Eye (tissue), 1 donor: ENCODE measurements at regions not wholly inside any gene's neighbourhood (a gene's known extent, or its start where the extent isn't known, plus 50 kb on each side); places are given as distances from the start of the nearest gene placed in this dataset.

Experiments used
- DNase-seq: peaks from one replicate; pipeline ENCODE4 v3.0.0-alpha.2; 2015

DNA sequence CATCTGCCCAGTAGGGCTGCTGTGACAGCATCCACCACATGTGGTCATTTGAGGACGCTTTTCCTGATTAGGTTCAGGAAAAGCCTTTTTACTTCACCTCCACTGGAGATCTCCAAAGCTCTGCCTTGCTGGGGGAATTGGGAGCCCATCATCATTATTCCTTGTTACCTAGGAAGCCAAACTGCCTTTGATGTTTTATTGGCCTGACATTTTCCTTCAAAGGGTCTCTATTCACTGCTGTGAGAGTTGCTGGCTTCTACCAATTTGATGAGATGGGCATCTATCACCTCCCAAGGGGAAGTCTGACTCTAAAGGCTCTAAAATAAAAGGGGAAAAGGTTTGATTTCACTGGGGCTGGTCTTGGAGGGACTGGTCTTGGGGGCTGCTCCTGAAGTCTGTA lies 678.6 kb downstream of the PTPRU start:
- no peak for DNase-seq

DNA sequence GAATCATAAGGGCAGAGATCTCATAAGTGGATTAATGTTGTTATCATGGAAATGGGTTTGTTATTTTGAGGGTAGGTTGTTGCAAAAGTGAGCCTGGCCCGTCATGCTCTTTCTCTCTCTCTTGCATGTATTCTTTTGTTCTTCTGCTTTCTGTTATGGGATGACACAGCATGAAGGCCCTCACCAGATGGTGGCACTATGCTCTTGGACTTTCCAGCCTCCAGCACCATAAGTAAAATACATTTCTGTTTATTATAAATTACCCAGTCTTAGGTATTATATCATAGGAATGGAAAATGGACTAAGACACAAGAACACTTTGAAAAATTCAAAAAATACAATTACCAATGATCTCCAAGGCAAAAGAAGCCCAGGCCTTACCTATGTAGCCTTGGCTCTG lies 676.1 kb downstream of the PTPRU start:
- DNase-seq: no peak

DNA sequence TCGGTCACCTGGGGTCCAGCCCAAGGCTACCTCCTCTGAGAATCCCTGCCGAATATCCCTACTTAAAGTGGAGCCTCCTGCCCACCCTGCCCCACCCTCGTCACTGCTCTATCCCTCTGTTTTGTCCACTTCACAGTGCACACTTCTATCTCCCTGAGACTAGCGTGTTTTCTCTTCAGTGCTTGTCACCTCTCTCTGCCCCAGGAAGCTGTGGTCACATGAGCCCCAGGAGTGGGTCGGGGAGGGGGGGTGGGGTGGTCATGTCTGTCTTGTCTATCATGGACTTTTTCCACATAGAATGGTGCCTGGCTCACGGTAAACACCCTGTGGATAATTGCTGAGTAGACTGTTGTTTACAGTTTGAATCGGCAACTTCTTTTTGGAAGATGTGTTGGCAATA lies 673.6 kb downstream of the PTPRU start:
- DNase-seq: no peak

DNA sequence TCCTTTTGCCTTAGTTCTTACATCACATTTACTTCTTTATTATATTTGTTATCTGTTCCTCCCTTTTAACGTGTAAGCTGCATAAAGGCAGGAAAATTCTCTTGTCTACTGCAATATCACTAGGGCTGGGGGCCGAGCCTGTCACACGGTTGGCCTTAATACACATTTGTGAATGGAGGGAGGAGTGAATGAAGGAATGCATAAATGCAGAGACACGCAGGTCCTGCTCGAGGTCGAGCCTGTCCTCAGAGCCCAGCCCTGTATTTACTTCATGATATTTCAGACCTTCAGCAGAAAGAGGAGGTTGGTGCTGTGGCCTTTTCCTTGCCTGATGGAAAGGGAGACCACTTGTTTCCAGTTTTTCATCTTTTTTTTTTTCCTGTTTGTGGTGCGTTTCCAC lies 671.3 kb downstream of the PTPRU start:
- DNase-seq: no peak

DNA sequence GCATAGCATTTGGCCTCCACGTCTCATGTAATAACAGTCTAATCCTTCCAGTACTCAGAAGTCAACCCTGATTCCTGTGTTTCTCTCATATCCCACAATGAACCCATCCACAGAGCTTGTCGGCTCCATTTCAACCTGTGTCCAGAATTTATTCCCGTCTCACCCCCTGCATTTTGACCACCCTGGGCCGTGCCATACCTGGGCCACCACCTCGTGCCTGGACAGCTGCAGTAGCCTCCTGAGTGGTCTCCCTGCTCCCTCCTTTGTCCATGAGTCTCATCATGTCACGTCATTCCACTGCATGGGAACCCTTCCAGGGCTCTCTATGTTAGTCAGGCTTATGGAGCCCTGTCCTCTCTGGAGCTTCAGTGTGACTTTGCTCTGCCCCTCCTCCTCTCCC lies 670.6 kb downstream of the PTPRU start:
- no peak for DNase-seq

DNA sequence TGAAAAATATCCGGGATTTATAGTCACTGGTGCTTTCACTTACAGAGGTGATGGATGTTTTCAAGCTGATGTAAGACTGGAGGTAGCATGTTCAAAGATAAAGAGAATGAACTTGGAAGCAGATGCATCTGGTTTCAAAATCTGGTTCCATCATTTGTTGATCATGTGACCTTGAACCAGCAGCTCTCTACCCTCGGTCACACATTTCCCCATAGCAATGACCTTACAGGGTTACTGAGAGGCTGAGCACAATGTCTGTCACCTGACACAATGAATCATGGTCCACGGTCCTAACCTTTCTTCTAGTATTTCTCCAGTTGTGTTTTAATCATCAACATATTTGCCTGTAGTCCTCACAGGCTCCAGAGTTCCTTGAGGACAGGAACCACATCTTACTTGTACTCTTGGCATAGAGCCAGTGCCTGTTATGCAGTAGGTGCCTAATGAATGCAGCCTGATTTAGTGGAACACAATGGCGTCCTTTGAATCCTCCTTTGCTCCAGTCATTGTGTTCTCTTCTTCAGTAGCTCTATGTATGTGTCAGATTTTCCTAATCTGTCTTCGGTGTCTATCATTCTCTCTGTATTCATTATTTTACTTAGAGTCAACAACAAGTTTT lies 667.3 kb downstream of the PTPRU start:
- no peak for DNase-seq

DNA sequence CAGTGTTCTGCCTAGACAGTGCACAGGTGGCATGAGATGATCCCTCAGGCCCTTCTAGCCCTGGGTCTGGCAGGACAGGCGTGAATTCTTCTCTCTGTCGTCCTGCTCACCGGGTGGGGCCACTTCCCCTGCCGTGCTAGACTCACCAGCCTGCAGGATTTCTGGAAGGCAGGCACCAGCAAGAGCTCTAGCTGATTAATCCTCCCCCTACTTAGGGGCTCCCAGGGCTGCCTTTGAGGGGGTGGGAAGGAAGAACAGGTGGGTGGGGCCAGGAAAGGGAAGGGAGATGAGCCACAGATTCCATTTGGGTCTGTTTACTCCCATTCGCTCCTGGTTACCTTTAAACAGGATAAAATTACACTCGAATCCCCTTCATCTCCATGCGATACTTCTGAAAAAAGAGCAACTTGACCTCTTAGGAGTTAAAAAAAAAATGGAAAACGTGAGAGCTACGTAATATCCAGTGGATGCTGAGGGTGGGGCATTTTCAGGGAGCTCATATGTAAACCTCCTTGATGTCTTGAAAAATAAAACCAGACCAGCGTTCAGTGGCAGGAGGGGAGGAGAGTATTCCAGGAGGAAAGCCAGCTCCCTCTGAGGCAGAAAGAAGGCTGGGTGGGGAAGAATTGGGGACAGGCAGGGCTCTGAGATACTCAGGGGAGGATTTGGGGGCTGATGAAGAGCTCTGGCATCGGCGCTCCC lies 665.5 kb downstream of the PTPRU start:
- no peak for DNase-seq

DNA sequence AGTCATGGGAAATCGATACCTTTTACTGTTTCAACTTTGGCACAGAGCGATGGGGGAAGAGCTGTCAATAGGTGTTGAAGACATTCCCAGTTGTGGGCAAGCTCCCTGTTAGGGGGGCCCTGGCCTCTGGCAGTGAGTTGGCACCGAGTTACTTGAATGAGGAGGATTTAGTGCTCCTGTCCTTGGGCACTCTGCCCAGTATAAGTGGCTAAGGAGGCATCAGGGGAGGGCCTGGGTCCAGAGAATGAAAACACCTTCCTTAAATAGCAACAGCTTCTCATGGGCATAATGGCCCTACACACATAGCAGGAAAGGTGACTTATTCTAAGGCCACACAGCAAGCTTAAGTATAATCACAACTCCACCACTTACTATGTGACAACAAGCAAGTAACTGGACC lies 664.4 kb downstream of the PTPRU start:
- DNase-seq: no peak

DNA sequence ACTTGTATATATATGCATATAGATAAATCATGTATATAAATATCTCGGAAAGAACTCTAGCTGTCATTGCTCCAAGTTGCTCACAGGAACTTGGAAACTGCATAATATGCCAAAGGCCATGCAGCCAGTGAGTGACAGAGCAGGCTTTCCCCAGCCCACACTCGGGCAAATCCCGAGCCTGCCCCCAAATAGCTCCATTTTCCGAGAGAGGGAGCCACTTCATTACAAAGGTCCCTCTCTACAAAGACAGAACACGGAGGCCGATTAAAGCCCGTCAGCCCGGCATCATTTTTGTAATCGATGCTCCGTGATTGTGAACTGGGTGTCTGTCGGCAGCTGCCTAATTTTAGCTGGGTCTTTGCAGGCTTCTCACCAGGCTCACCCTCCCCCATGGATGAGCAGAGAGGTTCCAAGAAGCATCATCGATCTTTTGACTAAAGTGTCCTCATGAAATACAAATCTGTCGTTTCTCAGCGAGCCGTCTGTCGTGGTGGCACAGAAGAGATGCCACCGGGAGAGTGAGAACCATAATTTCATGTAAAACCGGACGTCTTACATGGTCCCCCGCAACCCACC lies 663.9 kb downstream of the PTPRU start:
- no peak for DNase-seq

DNA sequence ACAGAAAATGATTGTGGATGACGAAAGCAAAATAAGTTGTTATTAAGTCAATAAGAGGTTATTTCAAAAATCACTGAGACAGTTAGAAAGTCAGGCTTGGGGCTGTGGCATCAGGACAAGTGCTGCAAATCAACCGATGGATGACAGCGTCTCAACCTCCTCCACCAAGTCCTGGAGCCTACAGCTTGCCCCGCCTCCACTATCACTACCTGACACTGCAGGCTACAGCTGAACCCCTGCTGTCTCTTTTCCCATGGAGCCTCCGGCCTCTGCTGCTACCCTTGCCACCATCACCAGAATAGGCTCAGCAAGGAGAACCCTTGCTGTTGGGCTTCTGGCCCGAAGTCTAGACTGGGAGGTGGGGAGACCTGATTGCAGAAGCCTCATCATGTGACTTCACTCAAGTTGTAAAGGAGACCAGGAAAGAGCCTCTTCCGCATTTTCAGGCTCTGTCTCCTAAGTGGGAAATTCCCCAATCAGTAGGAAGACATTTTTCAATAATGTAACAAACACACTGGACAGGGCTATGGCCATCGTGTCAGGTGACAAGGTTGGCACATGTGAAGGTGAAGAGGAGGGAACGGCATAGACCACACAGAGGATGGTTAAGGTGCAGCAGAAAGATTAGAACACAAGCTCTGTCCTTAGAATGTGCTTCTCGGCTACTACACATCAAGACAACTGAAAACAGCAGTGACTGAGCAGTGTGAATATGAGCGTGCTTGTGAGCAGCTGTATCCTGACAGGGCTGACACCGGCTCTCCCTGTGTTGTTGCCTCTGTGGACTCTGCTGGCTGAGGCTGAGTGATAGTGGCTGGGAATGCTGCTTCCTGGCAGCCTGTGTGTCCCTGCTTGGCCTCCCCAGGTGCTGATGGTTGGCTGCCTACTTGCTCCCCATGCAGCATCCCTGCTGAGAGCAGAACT lies 660.7 kb downstream of the PTPRU start:
- DNase-seq: peak; percentile 45

DNA sequence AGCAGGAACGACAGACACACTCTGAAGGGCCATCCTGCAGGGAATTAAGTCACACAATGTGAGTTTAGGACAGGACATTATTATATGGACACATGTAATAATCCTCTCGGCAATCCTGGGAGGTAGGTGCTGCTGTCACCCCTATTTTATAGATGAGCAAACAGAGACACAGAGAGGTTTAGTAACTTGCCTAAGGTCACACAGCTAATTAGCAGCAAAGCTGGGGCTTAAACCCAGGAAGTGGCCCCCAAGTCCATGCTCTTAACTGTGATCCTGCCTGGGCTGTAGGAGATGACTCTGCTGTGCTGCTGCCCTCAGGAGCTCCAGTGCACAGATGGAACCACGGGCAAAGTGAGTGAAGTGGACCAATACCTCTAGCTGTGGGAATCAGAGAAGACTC lies 660.0 kb downstream of the PTPRU start:
- no peak for DNase-seq

DNA sequence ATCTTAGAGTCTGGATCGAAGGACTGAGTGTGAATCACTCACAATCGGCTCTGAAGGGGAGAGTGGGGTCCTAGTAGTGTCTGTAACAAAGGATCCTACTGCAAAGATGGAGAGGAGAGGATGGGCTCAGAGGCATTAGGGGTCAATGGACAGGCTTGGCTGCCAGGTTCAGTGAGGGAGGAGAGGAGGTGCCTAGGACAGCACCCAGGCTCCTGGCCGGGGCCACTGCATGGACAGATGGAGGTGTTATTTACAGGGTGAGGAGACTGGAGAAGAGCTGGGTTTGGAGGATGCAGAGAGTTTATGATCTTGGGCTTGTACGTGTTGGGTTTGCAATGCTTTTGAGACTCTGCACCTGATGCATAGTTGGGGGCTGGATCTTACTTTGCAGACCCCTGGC lies 658.9 kb downstream of the PTPRU start:
- no peak for DNase-seq

DNA sequence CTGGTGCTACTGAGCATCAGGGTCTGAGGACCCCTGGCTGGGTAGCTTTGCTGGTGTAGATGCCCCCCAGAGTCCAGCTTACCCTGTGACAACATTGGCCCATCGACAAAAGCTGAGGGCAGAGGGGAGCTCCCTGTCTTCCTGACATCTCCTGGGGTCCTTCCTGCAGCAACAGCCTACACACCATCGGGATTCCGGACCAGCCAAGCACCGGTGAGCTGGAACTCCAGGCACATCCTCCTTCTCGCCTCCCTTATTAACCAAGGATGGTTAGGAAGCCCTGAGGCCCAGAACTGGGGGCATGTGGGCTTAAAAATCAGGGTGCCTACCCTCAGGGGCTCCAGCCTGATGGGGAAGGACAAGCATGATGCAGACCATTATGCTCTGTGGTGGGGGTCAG lies 658.0 kb downstream of the PTPRU start:
- DNase-seq: no peak

DNA sequence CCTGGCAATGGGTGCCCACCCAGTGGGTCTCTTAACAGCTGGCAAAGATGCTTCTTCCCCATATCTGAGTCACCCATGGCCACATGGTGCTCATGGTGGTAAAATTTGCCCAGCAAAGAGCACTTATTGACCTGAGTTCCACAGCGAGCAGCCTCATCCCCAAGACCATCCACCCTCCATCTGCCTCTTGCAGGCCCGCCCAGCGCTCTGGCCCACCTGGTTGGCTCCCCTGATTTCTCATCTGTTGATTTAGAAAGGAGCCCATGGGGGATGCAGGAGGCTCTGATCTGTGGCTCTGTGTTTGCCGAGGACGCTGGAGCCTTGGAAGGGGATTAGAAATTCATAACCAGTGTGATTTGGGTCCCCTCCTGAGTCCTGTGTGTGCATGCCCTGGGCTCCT lies 657.5 kb downstream of the PTPRU start:
- DNase-seq: no peak

DNA sequence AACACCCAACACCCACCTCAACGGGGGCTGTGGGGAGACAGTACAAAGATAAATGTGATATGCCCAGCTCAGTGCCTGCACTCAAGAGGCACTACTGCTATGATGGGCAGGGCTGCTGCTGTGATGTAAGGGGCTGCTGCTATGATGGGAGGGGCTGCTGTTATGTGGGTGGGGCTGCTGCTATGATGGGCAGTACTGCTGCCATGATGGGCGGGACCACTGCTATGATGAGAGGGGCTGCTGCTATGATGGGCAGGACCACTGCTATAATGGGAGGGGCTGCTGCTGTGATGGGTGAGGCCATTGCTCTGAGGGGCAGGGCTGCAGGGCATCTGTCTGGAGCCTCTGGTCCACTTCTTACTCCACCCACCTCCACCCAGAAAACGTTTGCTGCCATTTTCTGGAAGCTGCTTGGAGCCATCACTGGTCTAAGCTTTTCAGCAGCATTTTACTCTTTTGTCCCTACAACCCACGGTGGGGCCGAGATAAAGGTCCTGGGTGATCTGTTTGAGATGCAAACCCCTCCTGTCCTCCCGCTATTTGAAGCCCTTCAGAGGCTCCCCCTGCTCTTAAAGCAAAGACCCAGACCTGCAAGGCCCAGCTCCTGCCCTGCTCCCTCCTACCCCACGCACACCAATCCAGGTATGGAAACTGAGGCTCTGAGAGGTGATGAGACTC lies 656.9 kb downstream of the PTPRU start:
- DNase-seq: no peak

DNA sequence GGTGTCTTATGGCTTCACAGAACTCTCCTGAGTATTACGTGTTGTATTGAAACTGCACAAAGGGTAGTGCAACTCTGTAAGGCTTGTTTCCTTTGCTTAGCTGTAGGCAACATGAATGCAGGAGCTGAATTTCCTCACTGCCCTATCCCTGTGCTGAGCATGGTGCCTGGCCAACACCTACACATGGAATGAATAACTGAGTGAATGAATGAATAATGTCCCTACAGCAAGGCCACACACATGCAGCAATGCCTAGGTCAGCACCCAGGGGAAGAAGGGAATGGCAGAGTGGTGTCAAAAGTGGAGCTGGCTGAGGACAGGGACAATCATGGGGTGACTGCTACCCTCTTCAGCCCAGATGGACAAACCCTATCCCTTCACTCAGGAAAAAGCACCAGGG lies 655.9 kb downstream of the PTPRU start:
- no peak for DNase-seq

DNA sequence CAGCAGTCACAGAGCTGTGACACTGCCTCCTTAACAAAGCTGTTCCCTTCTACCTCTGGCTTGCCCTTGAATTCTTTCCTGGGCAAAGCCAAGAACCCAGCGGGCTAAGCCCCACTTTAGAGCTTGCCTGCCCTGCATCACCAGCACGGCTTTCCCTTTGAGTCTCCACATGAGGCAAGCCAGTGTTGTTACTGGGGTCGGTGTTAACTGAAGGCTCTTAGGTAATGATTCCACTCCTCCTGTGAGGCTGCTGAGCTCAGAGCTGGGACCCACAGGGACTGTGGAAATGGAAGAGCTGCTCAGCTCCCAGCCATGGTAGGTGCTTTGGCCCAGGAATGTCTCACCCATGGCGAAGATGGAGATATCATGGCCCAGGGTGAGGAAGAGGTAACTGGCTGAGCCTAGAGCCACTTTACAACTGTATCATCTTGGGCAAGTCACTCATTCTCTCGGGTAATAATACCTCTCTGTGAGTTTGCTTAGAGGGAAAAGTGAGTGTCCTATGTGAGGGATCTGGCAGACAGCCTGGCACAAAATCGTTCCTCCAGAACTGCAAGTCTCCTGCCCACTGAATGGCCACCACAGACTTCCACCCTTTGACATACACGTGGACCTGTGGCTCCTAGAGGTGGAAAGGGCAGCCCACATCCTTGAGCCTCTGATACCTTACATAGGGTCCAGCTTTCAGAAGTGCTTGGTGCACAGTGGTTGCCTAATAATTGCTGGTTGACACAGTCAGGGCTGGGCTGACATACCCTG lies 654.1 kb downstream of the PTPRU start:
- DNase-seq: no peak

DNA sequence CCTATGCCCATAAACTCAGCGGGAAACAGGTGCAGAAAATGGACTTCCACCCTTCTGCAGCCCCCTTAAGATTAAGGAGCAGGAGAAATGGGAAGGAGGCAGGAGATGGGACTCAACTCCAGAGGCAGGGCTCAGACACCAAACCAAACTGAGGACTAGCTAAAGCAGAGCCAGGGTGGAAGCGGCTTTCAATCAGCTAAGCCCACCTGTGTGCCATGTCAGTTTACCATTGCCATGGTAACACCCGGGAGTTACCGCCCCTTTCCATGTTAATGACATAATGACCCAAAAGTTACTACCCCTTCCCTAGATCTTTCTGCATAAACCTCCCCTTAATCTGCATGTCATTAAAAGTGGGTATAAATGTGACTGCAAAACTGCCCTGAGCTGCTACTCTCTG lies 653.5 kb downstream of the PTPRU start:
- no peak for DNase-seq

DNA sequence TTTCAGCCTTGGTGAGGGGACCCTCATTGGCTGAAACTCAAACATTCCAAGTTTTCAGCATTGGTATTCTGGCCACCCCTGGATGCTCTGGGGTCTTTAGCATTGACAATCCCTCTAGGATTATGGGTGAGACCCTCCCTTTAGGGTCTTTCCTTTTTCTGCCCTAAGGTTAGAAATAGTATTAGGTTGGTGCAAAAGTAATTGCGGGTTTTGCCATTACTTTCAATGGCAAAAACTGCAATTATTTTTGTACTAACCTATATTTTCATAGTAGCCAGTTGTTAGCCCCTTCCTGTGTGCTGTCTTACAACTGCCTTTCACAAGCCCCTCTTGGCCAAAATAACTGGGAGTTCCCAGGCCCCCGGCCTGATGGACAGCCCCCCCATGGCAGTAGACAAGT lies 648.4 kb downstream of the PTPRU start:
- no peak for DNase-seq

DNA sequence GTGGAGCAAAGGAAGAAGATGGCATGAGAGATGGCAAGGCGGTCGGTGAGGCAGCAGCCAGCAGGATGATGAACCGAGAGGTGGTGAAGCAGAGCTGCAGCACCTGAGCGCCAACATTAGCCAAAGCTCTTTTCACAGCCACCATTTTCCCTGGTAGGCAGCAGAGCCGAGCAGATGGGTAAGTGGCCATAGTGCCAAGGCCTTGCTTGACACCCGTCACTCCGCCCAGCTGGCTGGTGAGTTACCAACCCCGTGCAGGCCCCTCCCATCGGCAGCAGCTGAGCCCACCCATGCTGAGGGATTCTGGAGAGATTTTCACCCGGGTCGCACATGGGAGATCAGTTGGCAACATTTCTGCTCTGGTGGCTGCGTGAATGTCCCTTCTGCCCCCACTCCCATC lies 647.7 kb downstream of the PTPRU start:
- no peak for DNase-seq

DNA sequence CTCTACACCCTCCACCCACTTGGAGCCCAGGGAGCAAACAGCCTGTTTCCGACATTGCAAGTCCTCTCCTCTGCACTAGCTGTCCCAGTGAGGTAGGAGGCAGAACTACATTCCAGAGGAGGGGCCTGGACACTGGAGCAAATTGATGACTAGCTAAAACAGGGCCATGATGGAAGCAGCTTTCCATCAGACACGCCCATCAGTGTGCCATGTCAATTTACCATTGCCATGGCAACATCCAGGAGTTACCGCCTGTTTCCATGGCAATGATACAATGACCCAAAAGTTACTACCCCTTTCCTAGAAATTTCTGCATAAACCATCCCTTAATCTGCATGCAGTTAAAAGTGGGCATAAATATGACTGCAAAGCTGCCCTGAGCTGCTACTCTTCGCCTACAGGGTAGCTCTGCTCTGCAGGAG lies 647.1 kb downstream of the PTPRU start:
- DNase-seq: no peak

DNA sequence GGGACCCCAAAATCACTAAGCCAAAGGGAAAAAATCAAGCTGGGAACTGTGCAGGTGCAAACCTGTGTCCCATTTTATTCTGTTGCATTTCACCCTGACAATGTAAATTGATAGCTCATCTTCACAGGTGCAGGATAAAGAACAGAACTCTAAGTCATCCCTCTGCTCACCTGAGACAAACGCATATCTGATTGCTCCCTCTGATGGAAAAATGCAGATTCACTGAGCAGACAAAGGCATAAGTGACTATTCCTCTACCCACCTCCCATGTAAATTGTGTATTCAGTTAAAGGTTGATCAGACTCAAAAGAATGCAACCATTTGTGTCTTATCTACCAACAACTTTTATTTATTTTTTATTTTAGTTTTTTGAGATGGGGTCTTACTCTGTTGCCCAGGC lies 644.2 kb downstream of the PTPRU start:
- DNase-seq: no peak
